HG03571 (cell line): ENCODE measurements at regions not wholly inside any gene's neighbourhood (a gene's known extent, or its start where the extent isn't known, plus 50 kb on each side); places are given as distances from the start of the nearest gene placed in this dataset.
"Not testable (repeated sequence)": the region's sequence is repeated elsewhere in the genome, so short reads cannot be mapped to it uniquely, and the experiment has no call there.

ENCODE experiments used
- ATAC-seq: cut with Tn5 transposase; IDR thresholded peaks from one replicate; pipeline ENCODE4 v1.9.1; 2021; ENCODE audit not compliant: unreplicated experiment

GRCh38 chr16:51231702-51232101 is 80.6 kb upstream of the SALL1 start:
- ATAC-seq = no peak

- ATAC-seq = not testable (repeated sequence)
Measured at GRCh38 chr16:51230035-51230434, 79.0 kb upstream of the SALL1 start.

GRCh38 chr16:51228097-51228659 is 77.1 kb upstream of the SALL1 start:
- ATAC-seq = no peak

- no peak for ATAC-seq
Measured at GRCh38 chr16:51225878-51226277, 74.8 kb upstream of the SALL1 start.

GRCh38 chr16:51224317-51224716 is 73.2 kb upstream of the SALL1 start:
- no peak for ATAC-seq

- ATAC-seq = no peak
Measured at GRCh38 chr16:51222016-51222415, 70.9 kb upstream of the SALL1 start.

GRCh38 chr16:51211148-51211547 is 60.1 kb upstream of the SALL1 start:
- ATAC-seq = no peak

GRCh38 chr16:51210087-51210486 is 59.0 kb upstream of the SALL1 start:
- ATAC-seq = no peak

- ATAC-seq = no peak
Measured at GRCh38 chr16:51201604-51202003, 50.5 kb upstream of the SALL1 start.
